GM18519 (cell line): ENCODE measurements at regions not wholly inside any gene's neighbourhood (a gene's known extent, or its start where the extent isn't known, plus 50 kb on each side); places are given as distances from the start of the nearest gene placed in this dataset.

Source experiments
- ATAC-seq: cut with Tn5 transposase; IDR thresholded peaks from one replicate; pipeline ENCODE4 v1.9.1; 2021; ENCODE audit warnings: mild to moderate bottlenecking, moderate library complexity; ENCODE audit not compliant: unreplicated experiment, low FRiP score

DNA sequence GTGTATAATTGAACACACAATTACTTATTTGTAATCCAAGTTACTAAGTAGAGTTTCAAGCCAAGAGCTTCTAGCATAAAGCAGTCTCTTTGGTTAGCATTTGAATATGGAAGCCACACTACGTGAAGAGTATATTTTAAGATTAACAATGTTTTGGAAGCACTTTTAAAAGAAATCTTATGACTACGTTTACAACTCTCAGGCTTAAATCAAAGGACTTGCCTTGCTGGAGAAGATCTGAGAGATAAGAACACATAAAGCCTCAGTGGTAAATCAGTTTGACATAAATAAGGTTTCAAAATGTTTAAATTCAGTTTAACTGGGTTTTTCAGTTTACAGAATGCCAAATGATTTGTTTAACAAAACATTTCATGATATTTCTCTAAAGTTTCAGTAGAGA, 161.9 kb upstream of the PDE3A start:
- ATAC-seq = no peak

DNA sequence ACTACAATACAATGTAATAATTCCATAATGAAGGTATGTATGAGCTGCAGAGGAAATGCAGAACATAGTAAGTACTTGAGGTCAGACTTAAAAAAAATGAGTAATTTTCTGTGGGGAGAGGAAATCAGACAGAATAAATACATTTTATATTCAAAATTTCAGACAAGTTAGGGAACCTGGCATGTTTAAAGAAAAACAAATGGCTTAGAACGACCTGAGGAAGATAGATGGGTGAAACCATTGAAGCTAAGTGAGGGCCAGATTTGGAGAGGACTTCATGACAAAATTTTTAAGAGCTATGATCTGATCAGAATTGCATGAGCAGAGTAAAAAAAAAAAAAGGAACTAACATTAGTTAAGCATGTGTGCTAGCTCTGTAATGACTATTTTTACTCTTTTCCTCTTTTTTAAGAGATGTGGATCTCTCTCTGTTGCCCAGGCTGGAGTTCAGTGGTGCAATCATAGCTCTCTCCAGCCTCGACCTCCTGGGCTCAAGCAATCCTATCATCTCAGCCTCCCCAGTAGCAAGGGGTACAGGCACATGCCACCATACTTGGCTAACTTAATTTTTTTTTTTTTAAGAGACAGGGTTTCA, 157.6 kb upstream of the PDE3A start:
- ATAC-seq = no peak

DNA sequence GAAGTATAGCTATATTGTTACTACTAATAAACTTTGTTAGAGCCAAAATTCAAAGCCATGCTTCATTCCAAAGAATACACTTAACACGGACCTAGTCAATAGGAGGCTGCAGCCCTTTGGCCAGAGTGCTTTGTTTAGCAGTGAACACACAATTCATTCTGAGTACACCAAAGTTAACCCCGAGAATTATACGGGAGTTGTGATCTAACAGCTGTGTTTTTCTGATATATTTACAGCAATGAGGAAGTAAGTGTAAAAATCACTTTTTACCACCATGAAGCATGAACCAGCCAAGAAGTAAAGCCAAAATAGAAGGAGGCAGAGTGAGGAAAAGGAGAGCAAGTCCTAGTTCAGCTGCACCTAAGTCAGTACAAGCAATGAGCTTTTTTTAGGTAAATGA, 156.8 kb upstream of the PDE3A start:
- no peak for ATAC-seq

DNA sequence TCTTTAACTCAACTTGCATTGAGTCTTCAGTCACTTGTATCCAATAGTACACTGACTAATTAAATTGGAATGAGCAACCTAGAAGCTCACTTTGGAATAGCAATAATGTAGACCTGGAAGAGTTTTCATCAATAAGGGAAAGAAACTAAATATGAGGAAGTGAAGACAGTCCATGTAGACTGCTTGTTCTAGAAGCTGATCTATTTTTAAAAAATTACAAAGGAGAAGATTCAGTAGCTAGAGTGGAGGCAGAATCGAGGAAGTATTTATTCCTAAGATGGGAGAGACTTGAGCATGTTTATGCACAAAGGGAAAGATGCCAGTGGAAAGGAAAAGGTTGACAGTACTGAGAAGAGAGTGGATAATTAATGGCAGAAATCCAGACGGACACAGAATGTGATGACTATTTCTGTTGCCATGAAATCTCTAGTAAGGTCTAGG, 156.3 kb upstream of the PDE3A start:
- ATAC-seq = no peak

DNA sequence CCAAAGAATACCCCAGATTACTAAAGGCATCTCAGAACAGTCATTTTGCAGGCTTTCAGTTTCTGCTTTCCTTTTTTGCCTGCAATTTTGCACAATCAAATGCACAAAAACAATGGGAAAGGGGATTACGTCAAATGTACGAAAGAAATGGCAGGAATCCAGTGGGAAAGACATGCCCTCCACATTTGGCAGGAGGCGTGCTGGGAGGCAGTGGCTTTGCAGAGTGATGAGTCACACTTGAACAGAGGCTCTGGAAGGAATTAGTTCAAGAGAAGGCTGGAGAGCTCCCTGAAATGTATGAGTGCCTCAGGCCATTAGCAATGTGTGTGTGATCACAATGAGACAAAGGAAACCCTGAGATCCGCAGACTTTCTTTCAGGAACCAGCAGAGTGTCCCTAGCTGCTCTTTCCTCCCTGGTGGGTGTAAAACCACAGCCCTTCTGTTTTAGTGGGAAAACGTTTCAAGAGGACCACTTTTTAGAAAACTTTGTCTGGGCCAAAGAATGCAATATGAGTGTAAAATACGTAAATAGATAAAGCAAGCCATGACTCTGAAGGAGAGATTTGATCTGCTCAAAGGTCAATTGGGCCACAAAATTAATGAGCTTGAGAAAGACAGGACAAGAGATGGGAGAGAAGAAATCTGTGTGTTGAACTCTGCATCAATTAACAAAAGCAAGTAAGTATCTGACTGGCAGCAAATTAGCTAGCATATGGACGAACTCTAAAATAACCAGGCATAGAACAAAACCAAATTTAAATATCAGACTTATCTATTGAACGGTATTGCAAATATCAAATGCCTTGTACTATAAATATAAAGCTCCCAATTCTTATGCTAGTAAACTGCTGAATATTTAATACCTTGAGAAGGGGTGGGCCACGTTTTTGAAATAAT, 155.4 kb upstream of the PDE3A start:
- no peak for ATAC-seq

DNA sequence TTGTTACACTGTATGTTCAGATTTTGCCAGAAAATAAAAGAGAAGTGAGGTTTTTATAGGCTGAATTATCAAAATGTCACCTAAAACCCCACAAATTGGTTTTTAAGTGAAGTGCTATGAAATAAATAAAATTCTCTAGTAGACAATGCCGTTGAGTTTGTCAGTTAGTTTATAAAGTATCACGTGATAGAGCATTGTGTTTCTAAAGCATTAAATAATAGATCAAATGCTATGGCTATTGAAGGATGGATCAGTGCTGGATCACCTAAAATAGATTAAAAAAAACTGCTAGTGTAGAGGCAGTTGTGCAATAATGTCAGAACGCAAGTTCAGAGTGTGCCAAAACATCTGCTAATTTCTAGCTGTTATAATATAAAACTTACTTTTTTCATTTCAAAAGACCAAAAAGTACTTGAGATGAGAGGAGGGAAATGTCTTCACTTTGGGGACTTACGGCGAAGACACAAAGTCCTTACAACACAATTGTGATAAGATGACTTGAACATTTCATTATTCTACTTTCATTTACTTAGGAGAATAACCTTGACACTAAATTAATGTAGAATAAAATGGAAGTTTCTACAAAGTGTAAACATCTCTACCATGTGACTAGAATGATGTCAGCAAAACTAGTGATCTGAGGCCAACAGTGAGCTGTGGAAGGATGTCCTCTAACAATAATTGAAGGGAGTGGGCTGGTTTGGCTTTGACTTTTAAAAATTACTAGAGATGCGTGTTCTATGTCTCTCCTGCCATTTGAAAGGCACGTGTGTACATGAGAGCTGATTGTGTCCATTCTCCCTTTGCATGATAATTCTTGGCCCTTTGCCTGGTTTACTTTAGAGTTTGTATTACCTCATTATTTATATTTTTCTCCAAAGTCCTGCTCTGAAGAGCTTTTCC, 154.4 kb upstream of the PDE3A start:
- no peak for ATAC-seq

DNA sequence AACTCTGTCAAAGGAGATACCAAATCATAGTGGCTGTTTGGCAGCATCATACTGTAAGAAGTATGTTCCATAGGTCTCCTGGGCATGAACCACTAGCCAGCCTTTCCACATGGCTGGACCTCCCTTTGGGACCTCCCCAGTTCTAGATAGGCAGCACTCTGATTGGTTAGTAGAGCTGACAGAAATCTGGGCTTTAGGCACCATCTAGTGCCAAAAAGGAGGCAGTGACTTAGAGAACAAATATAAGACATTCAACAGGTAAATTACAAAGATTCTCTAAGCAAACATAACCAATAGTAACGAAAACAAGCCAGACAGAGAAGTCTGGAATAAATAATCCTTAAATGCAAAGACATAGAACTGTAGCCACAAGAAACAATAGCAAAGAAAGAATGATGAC, 148.0 kb upstream of the PDE3A start:
- ATAC-seq = no peak

DNA sequence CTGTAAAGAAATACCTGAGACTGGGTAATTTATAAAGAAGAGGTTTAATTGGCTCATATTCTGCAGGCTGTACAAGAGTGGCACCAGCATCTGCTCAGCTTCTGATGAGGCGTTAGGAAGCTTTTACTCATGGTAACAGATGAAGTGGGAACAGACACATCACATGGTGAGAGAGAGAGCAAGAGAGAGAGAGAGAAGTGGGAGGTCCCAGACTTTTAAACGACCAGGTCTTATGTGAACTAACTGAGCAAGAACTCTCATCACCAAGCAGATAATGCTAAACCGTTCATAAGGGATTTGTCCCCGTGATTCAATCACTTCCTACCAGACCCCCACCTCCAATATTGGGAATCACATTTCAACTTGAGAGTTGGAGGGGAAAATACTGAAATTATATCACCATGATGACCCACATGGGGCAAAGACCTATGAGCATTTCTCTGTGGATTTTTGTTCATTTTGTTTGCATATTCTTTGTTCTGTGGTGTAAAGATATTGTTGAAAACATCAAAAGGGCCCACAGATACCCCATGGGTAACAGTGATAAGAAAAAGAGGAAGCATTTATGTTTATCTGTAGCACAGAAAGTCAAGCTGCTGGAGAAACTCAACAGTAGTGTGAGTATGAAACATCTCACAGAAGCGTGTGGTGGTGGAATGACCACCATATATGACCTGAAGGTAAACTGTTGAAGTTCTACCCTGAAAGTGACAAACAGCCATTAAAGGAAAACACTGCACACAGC, 135.2 kb upstream of the PDE3A start:
- no peak for ATAC-seq

DNA sequence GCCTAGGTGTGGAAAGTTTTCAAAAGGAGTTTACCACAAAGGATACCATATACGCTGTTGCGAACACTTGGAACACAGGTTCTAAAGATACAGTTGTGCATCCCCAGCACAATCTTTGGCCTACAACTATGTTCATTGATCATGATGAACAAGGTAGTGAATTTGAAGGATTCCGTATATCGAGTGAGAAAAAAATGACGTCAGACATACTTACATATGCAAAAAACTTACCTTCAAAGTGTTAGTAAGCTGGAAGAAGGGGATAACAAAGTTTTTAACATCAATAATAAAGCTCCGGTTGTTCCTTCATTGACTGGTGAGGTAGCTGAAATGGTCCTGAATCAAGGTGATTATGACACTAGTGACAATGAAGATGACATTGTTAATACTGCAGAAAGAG, 133.9 kb upstream of the PDE3A start:
- no peak for ATAC-seq

DNA sequence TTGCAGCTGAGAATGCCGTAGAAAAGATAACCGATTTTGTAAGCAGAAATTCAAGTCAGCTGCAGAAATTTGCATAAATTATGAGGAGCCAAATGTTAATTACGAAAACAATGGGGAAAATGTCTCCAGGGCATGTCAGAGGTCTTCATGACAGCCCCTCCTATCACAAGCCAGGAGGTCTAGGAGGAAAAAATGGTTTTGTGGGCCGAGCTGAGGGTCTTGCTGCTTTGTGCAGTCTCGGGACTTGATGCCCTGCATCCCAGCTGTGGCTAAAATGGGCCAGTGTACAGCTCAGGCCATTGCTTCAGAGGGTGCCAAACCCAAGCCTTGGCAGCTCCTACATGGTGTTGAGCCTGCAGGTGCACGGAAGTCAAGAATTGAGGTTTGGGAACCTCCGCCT, 131.2 kb upstream of the PDE3A start:
- ATAC-seq = no peak

DNA sequence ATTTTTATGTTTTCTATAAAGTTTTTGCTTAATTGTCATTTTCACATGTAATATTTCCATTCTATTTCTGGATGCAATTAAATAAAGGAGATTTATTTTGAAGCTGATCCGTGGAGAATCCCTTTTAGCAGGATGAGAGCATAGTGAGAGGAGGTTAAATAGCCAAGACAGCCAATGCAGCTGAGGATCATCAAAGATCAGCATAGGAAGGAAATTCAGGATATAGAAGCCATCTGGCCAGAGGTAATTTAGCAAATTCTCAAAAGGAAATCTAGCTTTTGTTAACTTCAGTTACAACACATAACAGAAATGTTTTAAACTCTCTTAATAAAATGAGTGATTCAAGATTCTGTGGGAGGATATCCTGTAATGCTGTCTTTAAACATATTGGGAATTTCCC, 122.8 kb upstream of the PDE3A start:
- ATAC-seq = no peak

DNA sequence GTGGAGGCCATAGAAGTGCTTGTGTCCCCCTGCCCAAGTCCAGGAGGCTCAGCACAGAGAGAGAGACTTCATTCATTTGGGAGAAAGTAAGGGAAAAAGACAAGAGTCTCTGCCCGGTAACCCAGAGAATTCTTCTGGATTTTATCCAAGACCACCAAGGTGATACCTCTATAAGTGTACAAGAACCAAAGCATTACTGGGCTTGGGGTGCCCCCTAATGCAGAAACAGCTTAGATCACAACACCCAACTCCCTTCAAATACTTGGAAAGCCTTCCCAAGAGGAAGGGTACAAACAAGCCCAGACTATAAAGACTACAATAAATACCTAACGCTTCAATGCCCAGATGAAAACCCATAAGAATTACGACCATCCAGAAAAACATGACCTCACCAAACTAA, 119.7 kb upstream of the PDE3A start:
- ATAC-seq = no peak

DNA sequence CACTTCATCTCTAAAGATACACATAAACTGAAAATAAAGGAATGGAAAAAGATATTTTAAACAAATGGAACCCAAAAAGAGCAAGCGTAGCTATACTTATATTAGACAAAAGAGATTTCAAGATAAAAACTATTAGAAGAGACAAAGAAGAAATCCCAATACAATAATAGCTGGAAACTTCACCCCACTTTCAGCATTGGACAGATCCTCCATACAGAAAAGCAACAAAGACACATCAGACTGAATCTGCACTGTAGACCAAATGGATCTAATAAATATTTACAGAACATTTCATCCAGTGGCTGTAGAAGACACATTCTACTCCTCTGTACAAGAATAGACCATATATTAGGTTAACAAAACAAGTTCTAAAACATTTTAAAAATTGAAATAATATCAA, 117.6 kb upstream of the PDE3A start:
- no peak for ATAC-seq

DNA sequence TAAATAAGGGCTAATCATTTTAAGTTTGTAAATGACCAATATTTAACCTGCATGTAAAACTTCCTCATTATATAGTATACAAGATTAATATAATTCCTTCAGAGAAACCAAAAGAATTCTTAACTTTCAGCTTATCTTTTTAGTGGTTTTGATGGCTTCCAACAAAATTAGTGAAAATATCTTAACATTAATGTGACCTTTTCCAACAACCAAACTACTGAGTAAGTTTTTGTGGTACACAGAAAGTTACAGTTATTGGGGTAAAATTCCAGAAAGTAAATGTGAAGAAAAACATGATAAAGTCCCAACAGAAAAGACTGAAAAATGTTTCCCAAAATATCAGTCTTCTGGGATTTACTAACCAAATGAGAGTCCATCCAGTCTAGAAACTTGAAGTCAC, 111.0 kb upstream of the PDE3A start:
- no peak for ATAC-seq

DNA sequence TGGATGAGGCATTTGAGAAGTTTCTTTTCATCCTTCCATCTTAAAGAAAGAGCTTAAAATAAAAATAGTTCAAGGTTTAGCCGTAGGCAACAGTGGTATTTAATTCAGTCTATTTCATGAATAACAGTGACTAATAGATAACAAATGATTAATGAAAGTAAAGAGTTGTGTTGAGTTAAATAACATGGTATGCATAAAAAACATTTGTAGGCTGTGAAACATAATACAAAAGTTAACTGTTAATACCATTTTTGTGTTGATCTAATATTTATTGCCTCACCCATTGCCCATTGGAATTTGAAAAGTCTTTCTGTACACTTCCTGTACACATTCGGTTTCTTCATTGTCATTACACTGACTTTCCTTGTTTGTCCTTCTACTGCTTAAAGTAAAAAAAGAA, 108.6 kb upstream of the PDE3A start:
- ATAC-seq = no peak

DNA sequence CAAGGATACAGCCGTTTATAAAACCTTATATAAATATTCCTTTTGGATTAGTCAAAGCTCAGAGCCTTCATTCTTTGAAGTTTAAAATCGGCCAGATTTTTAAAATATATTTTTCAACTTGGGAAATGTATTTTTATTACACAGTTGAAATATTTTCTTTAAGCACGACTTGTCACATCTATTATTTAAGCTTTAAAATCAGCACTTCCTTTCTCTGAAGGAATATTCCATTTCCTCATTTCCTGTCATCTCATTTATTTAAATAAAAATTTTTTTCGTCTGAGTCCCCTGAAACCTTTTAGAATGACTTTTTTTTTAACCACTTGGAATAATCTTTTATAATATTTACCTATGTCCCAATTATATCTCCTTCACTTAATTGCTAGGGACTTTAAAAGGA, 107.5 kb upstream of the PDE3A start:
- ATAC-seq = no peak

DNA sequence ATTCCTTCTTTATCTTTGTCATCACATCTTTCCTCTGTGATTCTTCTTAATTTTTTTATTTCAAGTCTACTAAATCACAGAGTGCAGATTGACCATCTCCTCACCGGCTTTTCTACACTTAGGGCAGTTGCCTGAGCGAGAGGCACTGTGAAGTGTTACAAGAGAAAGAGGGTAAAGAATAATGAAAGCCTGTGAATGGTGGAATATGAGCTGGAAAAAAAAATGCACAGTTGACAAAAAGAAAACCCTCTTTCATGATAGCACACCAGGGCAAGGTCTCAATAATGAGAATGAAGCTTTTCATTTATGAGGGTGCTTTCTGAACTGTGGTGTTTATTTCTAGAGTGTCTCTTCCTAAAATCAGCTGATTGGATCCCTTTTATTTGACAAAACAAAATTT, 106.2 kb upstream of the PDE3A start:
- ATAC-seq = no peak

DNA sequence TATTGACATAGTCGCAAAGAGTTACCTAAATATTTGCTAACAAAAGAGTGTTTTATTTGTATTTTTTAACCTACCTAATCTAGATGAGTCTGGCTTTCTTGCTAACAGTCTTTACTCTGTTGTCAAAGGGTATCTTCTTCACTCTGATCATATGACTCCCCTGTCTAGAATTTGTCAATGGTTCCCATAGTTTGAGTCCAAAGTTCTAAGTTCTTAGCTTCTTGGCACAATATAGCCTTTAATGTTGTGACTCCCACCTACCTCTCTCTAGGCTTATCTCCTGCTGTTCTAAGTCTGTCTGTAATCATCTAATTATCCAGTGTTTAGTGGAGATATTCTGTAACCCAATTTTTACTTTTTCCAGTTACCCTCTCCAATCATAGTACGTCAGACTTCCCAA, 104.3 kb upstream of the PDE3A start:
- ATAC-seq = no peak

DNA sequence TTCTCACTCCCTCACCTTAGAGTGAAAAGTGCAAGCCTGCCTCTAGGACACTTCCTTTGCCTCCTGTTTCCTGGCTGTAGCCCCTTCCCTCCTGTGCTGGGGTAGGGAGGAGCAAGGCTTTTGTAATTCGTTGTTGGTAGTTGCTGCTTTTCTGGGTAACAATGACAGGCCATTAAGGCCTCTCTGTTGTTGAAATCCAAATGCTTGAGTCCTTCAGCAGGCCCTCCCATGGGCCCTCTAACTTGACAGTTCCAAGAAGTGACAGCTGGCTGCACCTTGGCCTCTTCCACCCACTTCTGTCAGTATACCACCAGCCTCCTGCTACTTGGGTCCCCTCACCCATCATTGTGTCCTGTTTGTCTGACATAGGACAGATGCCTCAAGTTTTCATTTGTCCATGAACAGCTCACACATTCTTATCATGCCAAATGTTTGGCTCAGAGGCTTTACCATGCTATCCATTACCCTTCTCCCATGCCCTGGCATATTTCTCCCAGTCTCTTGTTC, 103.7 kb upstream of the PDE3A start:
- ATAC-seq = no peak

DNA sequence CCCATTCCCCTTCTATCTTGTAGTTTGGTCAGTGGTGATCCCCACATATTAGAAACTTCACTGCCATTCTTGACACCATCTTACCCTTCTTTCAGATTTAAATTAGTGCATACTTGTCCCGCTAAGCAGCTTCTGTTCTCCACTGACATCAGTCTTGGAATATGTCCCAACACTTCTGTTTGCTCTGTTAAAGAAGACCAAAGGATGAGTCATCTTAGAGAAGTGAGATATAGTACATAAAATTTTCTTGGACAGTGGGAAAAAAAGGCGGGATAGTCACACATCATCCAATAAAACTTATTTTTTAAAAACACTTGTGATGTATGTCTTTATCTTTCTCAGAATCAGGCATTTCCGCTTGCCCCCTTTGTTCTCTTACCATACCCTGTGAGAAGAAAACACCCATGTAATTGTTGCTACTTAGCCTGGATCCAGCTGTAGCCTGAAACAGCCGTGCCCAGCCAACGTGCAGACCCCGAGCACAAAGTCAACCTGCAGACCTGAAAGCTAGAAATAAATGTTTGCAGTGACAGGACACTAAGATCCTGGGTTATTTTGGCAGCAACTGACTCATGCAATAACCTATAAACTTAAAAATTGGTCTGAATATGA, 100.1 kb upstream of the PDE3A start:
- ATAC-seq = no peak
